ENCODE measurements at regions not wholly inside any gene's neighbourhood (a gene's known extent, or its start where the extent isn't known, plus 50 kb on each side); places are given as distances from the start of the nearest gene placed in this dataset.

GRCh38 chr1:116284819-116285390 lies 88.1 kb upstream of the ATP1A1 start:
- no peak for DNase-seq
- no peaks in the 10 kb centered on the region for H3K27me3 Mint-ChIP-seq
- CTCF ChIA-PET: no interaction called here
- peaks cover 3% of the 10 kb centered on the region for H3K4me1 Mint-ChIP-seq (ENCODE audit: low read depth)
- no peaks in the 10 kb centered on the region for H3K36me3 Mint-ChIP-seq (ENCODE audit: low read depth)
- intact Hi-C loops (cut with micrococcal nuclease): no loop called here
- no peak for ATAC-seq
- POLR2A ChIA-PET: no interaction called here
- H3K4me3 Mint-ChIP-seq: no peak overlapping the region
- no peak for TF ChIP-seq CTCF (IDR thresholded peaks at IDR 0.05)
- no peaks in the 10 kb centered on the region for H3K9me3 Mint-ChIP-seq
- H3K27ac Mint-ChIP-seq: no peak overlapping the region

GRCh38 chr1:116286541-116286971 lies 86.5 kb upstream of the ATP1A1 start:
- no peaks in the 10 kb centered on the region for H3K36me3 Mint-ChIP-seq (ENCODE audit: low read depth)
- POLR2A ChIA-PET: no interaction called here
- intact Hi-C loops (cut with micrococcal nuclease): no loop called here
- no peak overlapping the region for H3K4me3 Mint-ChIP-seq
- no peak for ATAC-seq
- H3K27ac Mint-ChIP-seq: no peak overlapping the region
- CTCF ChIA-PET: no interaction called here
- H3K27me3 Mint-ChIP-seq: no peaks in the 10 kb centered on the region
- no peak for TF ChIP-seq CTCF (IDR thresholded peaks at IDR 0.05)
- DNase-seq: no peak
- no peaks in the 10 kb centered on the region for H3K9me3 Mint-ChIP-seq
- peaks cover 3% of the 10 kb centered on the region for H3K4me1 Mint-ChIP-seq (ENCODE audit: low read depth)

GRCh38 chr1:116287341-116288200 lies 85.5 kb upstream of the ATP1A1 start:
- Mint-ChIP-seq H3K27ac (no peak overlapping the region), H3K4me3 (no peak overlapping the region), H3K36me3 (ENCODE audit: low read depth) (no peaks in the 10 kb centered on the region), H3K4me1 (ENCODE audit: low read depth) (peaks cover 3% of the 10 kb centered on the region), H3K9me3 (no peaks in the 10 kb centered on the region), H3K27me3 (no peaks in the 10 kb centered on the region)
- intact Hi-C loops (cut with micrococcal nuclease): no loop called here
- TF ChIP-seq CTCF (IDR thresholded peaks at IDR 0.05): no peak
- DNase-seq (no peak), ATAC-seq (no peak)
- ChIA-PET POLR2A (no interaction called here), CTCF (no interaction called here)

- no peak for TF ChIP-seq CTCF (IDR thresholded peaks at IDR 0.05)
- Mint-ChIP-seq H3K4me1 (ENCODE audit: low read depth) (peaks cover 3% of the 10 kb centered on the region), H3K27ac (no peak overlapping the region), H3K36me3 (ENCODE audit: low read depth) (no peaks in the 10 kb centered on the region), H3K4me3 (no peak overlapping the region), H3K27me3 (no peaks in the 10 kb centered on the region), H3K9me3 (no peaks in the 10 kb centered on the region)
- ATAC-seq (no peak), DNase-seq (no peak)
- intact Hi-C loops (cut with micrococcal nuclease): no loop called here
- ChIA-PET POLR2A (no interaction called here), CTCF (no interaction called here)
Measured at GRCh38 chr1:116288201-116288598, 84.8 kb upstream of the ATP1A1 start.

- intact Hi-C loops (cut with micrococcal nuclease): no loop called here
- H3K9me3 Mint-ChIP-seq: no peaks in the 10 kb centered on the region
- no peak overlapping the region for H3K27ac Mint-ChIP-seq
- ATAC-seq (no peak), DNase-seq (no peak)
- H3K4me1 Mint-ChIP-seq (ENCODE audit: low read depth): peaks cover 3% of the 10 kb centered on the region
- POLR2A ChIA-PET: no interaction called here
- TF ChIP-seq CTCF (IDR thresholded peaks at IDR 0.05): no peak
- no peak overlapping the region for H3K4me3 Mint-ChIP-seq
- H3K27me3 Mint-ChIP-seq: no peaks in the 10 kb centered on the region
- CTCF ChIA-PET: interaction anchor here (1.1 to 2.1 kb wide), 2 partner anchors 29 to 196 kb away, joined by 3 to 4 read pairs; no protein-coding TSS in a partner anchor
- H3K36me3 Mint-ChIP-seq (ENCODE audit: low read depth): no peaks in the 10 kb centered on the region
Measured at GRCh38 chr1:116289193-116289592, 83.9 kb upstream of the ATP1A1 start.
